GM23338 (cell line): ENCODE measurements at regions not wholly inside any gene's neighbourhood (a gene's known extent, or its start where the extent isn't known, plus 50 kb on each side); places are given as distances from the start of the nearest gene placed in this dataset.

Experiments
- ATAC-seq: fragments of 200-7000 bp; cut with Tn5 transposase; 3 replicates; pipeline ENCODE4 v1.9.1; 2020
- DNase-seq: peaks from one replicate; pipeline ENCODE4 v3.0.0-alpha.2; 2015; ENCODE audit warnings: low spot score
- H2AFZ ChIP-seq: fragments of 200-600 bp; sonication (generic); 2 replicates; pipeline ENCODE4 v1.8.0; 2016; ENCODE audit warnings: antibody characterized with exemption, mild to moderate bottlenecking, moderate library complexity
- H3F3A ChIP-seq: fragments of 200-600 bp; sonication (generic); replicated peaks from 2 replicates; pipeline ENCODE4 v1.8.0; 2017; ENCODE audit warnings: antibody characterized with exemption, mixed run types, low read depth
- H3K27ac ChIP-seq: fragments of 200-600 bp; sonication (generic); 2 replicates; pipeline ENCODE4 v1.6.1; 2016; ENCODE audit warnings: low read depth
- H3K27me3 ChIP-seq: fragments of 200-600 bp; sonication (generic); 2 replicates; pipeline ENCODE4 v1.8.0; 2016; ENCODE audit warnings: mild to moderate bottlenecking, mixed run types, moderate library complexity; ENCODE audit not compliant: insufficient read depth
- H3K36me3 ChIP-seq: fragments of 200-600 bp; sonication (generic); 2 replicates; pipeline ENCODE4 v1.8.0; 2016; ENCODE audit warnings: mild to moderate bottlenecking; ENCODE audit not compliant: insufficient read depth
- H3K4me1 ChIP-seq: fragments of 200-600 bp; sonication (generic); 2 replicates; pipeline ENCODE4 v1.8.0; 2016; ENCODE audit warnings: mild to moderate bottlenecking, moderate library complexity; ENCODE audit not compliant: insufficient read depth
- H3K4me2 ChIP-seq: fragments of 200-600 bp; sonication (generic); 2 replicates; pipeline ENCODE4 v1.7.1; 2017; ENCODE audit warnings: mixed run types
- H3K4me3 ChIP-seq: fragments of 200-600 bp; sonication (generic); 2 replicates; pipeline ENCODE4 v1.6.1; 2016; ENCODE audit warnings: mixed run types
- H3K79me2 ChIP-seq: fragments of 200-600 bp; sonication (generic); replicated peaks from 2 replicates; pipeline ENCODE4 v1.8.0; 2017; ENCODE audit warnings: mild to moderate bottlenecking; ENCODE audit not compliant: insufficient read depth
- H3K9me2 ChIP-seq: fragments of 200-600 bp; sonication (generic); 2 replicates; pipeline ENCODE4 v1.8.0; 2017; ENCODE audit not compliant: insufficient read depth
- H4K20me1 ChIP-seq: fragments of 200-600 bp; sonication (generic); replicated peaks from 2 replicates; pipeline ENCODE4 v1.8.0; 2017; ENCODE audit warnings: mild to moderate bottlenecking; ENCODE audit not compliant: insufficient read depth
- H3K27ac Mint-ChIP-seq: 2 replicates; pipeline ENCODE4 v1.8.0; 2020; ENCODE audit warnings: inconsistent platforms, mild to moderate bottlenecking, moderate library complexity, mixed read lengths
- H3K27me3 Mint-ChIP-seq: 3 replicates; pipeline ENCODE4 v1.8.0; 2022; ENCODE audit warnings: low read depth, mild to moderate bottlenecking, moderate library complexity, mixed read lengths, inconsistent platforms; ENCODE audit not compliant: insufficient read depth, poor library complexity
- H3K36me3 Mint-ChIP-seq: 3 replicates; pipeline ENCODE4 v1.8.0; 2021; ENCODE audit warnings: low read depth, mild to moderate bottlenecking, inconsistent platforms, moderate library complexity, mixed read lengths
- H3K4me1 Mint-ChIP-seq: 3 replicates; pipeline ENCODE4 v1.8.0; 2020; ENCODE audit warnings: mild to moderate bottlenecking, inconsistent platforms, mixed read lengths
- H3K4me3 Mint-ChIP-seq: 3 replicates; pipeline ENCODE4 v1.8.0; 2021; ENCODE audit warnings: moderate library complexity, mild to moderate bottlenecking, inconsistent platforms, mixed read lengths
- H3K9me3 Mint-ChIP-seq: 3 replicates; pipeline ENCODE4 v1.8.0; 2020; ENCODE audit warnings: moderate library complexity, mild to moderate bottlenecking, inconsistent platforms, mixed read lengths
- CREB1 ChIP-seq: fragments of 250-450 bp; sonication (Bioruptor Pico); IDR thresholded peaks from 2 replicates; pipeline ENCODE4 v1.5.0; 2020; ENCODE audit warnings: low read depth, mild to moderate bottlenecking, moderate library complexity
- CTCF ChIP-seq, 2 experiments: fragments of 200-600 bp in 1 of 2; sonication (generic) in 1 of 2; conservative IDR thresholded peaks; 2 replicates each; pipeline versions ENCODE4 v1.5.1 to v1.6.1; 2016 to 2017; ENCODE audit warnings: antibody characterized with exemption in 2 of 2, low read depth in 2 of 2, mild to moderate bottlenecking in 2 of 2, moderate library complexity in 1 of 2
- ETS1 ChIP-seq: IDR thresholded peaks from 2 replicates; pipeline ENCODE4 v1.6.1; 2016; ENCODE audit warnings: antibody characterized with exemption
- EZH2 ChIP-seq: fragments of 200-600 bp; sonication (generic); IDR thresholded peaks from one replicate; pipeline ENCODE4 v1.8.0; 2017; ENCODE audit warnings: antibody characterized with exemption, mild to moderate bottlenecking, low read depth; ENCODE audit not compliant: unreplicated experiment
- EZH2phosphoT487 ChIP-seq: fragments of 200-600 bp; sonication (generic); IDR thresholded peaks from one replicate; pipeline ENCODE4 v1.8.1; 2018; ENCODE audit warnings: antibody characterized with exemption; ENCODE audit not compliant: unreplicated experiment
- JUNB ChIP-seq: IDR thresholded peaks from one replicate; pipeline ENCODE4 v1.6.1; 2016; ENCODE audit warnings: antibody characterized with exemption; ENCODE audit not compliant: unreplicated experiment
- POLR2AphosphoS5 ChIP-seq: IDR thresholded peaks from 2 replicates; pipeline ENCODE4 v1.6.1; 2016; ENCODE audit warnings: antibody characterized with exemption, low read depth
- REST ChIP-seq: IDR thresholded peaks from one replicate; pipeline ENCODE4 v1.6.1; 2018; ENCODE audit warnings: antibody characterized with exemption; ENCODE audit not compliant: unreplicated experiment
- ZNF114 ChIP-seq: fragments of 250-450 bp; sonication (Bioruptor Pico); IDR thresholded peaks from 2 replicates; pipeline ENCODE4 v1.5.0; 2020; ENCODE audit warnings: mild to moderate bottlenecking, moderate library complexity

- no peaks in the 10 kb centered on the region for H3K27me3 ChIP-seq
- Mint-ChIP-seq H3K4me1 (no peaks in the 10 kb centered on the region), H3K4me3 (no peak overlapping the region), H3K36me3 (no peaks in the 10 kb centered on the region), H3K27me3 (peaks cover 8% of the 10 kb centered on the region), H3K27ac (no peak overlapping the region), H3K9me3 (no peaks in the 10 kb centered on the region)
- no peaks in the 10 kb centered on the region for H3K36me3 ChIP-seq
- no peak overlapping the region for H3K27ac ChIP-seq
- H2AFZ ChIP-seq, result no peak overlapping the region
- no peaks in the 10 kb centered on the region; the same call in 1 of the 2 replicates for H4K20me1 ChIP-seq
- no peaks in the 10 kb centered on the region for H3K79me2 ChIP-seq
- no peak overlapping the region for H3K4me2 ChIP-seq
- no peak overlapping the region for H3K4me3 ChIP-seq
- DNase-seq, result no peak
- peak; percentile 23; the same call in 1 of the 3 replicates for ATAC-seq
- no peaks in the 10 kb centered on the region for H3K9me2 ChIP-seq
- no peaks in the 10 kb centered on the region for H3F3A ChIP-seq
- H3K4me1 ChIP-seq, result no peaks in the 10 kb centered on the region
- no peak for TF ChIP-seq ETS1
Observed at GRCh38 chr4:3683744-3684421, 82.3 kb upstream of the ADRA2C start.

GRCh38 chr4:3683077-3683743, 83.0 kb upstream of the ADRA2C start:
- TF ChIP-seq JUNB, result no peak
- TF ChIP-seq POLR2AphosphoS5, result no peak
- no peak for TF ChIP-seq EZH2
- TF ChIP-seq CTCF (conservative IDR thresholded peaks at IDR 0.05; ENCODE audit: low read depth in 2 of 2), result no peak
- TF ChIP-seq EZH2phosphoT487, result no peak
- no peak for TF ChIP-seq REST
- no peak for TF ChIP-seq ZNF114 (CRISPR knock-in tag)
- no peak for TF ChIP-seq CREB1
- H3K4me1 ChIP-seq, result no peaks in the 10 kb centered on the region
- H3K4me3 ChIP-seq, result no peak overlapping the region
- ATAC-seq (no peak), DNase-seq (no peak)
- H3F3A ChIP-seq, result no peaks in the 10 kb centered on the region
- H3K4me2 ChIP-seq, result no peak overlapping the region
- Mint-ChIP-seq H3K27ac (no peak overlapping the region), H3K36me3 (no peaks in the 10 kb centered on the region; the same call in 2 of the 3 replicates), H3K9me3 (no peaks in the 10 kb centered on the region), H3K4me1 (no peaks in the 10 kb centered on the region), H3K27me3 (peaks cover 13% of the 10 kb centered on the region), H3K4me3 (no peak overlapping the region)
- no peak overlapping the region for H3K27ac ChIP-seq
- no peaks in the 10 kb centered on the region for H3K27me3 ChIP-seq
- no peaks in the 10 kb centered on the region for H3K79me2 ChIP-seq
- no peaks in the 10 kb centered on the region for H3K36me3 ChIP-seq
- H2AFZ ChIP-seq, result no peak overlapping the region
- no peaks in the 10 kb centered on the region; the same call in 1 of the 2 replicates for H4K20me1 ChIP-seq
- H3K9me2 ChIP-seq, result no peaks in the 10 kb centered on the region
